ENCODE measurements at regions not wholly inside any gene's neighbourhood (a gene's known extent, or its start where the extent isn't known, plus 50 kb on each side); places are given as distances from the start of the nearest gene placed in this dataset.

DNA sequence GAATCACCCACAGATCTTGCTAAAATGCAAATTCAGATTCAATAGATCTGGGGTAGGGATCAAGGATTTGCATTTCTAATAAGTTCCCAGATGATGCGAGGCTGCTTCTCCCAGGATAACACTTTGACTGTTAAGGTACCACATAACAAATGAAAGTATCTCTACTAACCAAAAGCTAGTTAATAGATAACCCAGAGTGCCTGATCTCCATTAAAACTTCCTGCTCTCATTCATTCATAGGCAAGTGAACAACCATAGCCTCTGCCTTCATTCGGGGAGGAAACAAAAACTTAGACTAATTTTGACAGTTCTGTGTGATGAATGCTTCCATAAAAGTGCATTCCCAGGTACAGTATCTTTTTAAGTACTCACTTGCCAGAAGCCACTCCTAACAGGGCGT, 265.6 kb upstream of the BTBD3 start:
- DNase-seq (ENCODE audit: low read depth) = no peak

DNA sequence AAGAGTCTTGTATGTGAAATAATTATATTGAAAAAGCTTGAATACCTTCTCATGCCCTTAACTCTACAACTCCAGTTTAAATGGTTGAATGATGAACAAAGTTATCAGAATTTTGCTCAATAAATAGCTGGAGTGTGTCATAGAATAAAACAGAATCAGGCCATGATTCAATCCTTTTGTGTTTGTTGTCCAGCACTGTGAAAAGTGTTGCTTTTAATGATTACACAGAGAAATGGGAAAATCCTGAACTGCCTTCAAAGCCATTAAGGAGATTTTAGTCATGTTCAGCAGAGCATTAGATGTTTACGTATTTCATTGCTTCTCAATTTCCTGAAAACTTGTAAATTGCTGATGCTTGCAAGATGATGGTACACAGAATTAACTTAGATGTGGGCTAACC, 262.9 kb upstream of the BTBD3 start:
- DNase-seq (ENCODE audit: low read depth) = no peak
- H3K4me3 ChIP-seq (replicated peaks; ENCODE audit: low read depth, low read length) = no peak overlapping the region
- TF ChIP-seq, protein P1, sequence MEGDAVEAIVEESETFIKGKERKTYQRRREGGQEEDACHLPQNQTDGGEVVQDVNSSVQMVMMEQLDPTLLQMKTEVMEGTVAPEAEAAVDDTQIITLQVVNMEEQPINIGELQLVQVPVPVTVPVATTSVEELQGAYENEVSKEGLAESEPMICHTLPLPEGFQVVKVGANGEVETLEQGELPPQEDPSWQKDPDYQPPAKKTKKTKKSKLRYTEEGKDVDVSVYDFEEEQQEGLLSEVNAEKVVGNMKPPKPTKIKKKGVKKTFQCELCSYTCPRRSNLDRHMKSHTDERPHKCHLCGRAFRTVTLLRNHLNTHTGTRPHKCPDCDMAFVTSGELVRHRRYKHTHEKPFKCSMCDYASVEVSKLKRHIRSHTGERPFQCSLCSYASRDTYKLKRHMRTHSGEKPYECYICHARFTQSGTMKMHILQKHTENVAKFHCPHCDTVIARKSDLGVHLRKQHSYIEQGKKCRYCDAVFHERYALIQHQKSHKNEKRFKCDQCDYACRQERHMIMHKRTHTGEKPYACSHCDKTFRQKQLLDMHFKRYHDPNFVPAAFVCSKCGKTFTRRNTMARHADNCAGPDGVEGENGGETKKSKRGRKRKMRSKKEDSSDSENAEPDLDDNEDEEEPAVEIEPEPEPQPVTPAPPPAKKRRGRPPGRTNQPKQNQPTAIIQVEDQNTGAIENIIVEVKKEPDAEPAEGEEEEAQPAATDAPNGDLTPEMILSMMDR (IDR thresholded peaks at IDR 0.05; ENCODE audit: low read length, missing control alignments) = no peak

More for the DNA sequence above, 265.6 kb upstream of the BTBD3 start:
- TF ChIP-seq, protein P1 (IDR thresholded peaks at IDR 0.05; ENCODE audit: low read length, missing control alignments) = no peak
- H3K4me3 ChIP-seq (replicated peaks; ENCODE audit: low read depth, low read length) = no peak overlapping the region

- no peak for DNase-seq (ENCODE audit: low read depth)
- TF ChIP-seq, protein P1 (IDR thresholded peaks at IDR 0.05; ENCODE audit: low read length, missing control alignments) = no peak
- no peak overlapping the region for H3K4me3 ChIP-seq (replicated peaks; ENCODE audit: low read depth, low read length)
Observed at GRCh38 chr20:11660673-11661072, 257.0 kb upstream of the BTBD3 start.

DNA sequence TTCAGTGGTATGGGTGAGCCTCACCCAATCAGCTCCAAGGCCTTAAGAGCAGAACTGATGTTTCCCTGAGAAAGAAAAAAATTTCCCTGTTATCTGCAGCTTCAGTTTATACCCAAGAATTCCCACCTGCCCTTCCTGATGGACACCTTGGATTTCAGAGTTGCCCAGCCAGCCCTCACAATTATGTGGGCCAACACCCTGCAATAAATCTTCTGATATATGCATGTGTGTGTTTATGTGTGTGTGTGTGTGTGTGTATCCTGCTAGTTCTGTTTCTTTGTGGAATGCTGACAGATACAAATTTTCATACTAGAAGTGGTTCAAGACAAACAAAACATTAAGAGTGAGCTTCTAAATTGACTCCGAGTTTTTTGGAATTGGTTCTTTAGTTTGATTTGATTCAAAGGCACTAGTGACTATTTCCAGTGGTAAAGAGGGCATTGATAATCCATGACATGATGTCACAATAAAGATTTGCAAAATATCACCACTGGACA, 246.6 kb upstream of the BTBD3 start:
- DNase-seq (ENCODE audit: low read depth) = no peak
- TF ChIP-seq, protein P1 (IDR thresholded peaks at IDR 0.05; ENCODE audit: low read length, missing control alignments) = no peak
- H3K4me3 ChIP-seq (replicated peaks; ENCODE audit: low read depth, low read length) = no peak overlapping the region

DNA sequence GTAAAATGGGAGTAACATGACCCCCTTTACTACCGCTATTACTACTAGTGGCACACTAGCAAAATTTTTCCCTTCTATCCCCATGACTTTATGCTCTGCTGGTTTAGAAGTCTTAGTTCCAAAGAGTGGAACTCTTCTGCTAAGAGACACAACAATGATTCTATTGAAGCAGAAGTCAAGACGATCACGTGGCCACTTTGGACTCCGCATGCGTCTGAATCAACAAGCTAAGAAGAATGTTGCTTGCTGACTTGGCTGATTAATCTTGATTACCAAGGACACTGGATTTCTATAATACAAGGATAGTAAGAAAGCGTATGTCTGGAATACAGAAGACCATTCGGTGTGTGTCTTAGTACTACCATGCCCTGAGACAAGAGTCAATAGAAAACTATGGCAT, 244.7 kb upstream of the BTBD3 start:
- no peak for DNase-seq (ENCODE audit: low read depth)
- TF ChIP-seq, protein P1 (IDR thresholded peaks at IDR 0.05; ENCODE audit: low read length, missing control alignments) = no peak
- H3K4me3 ChIP-seq (replicated peaks; ENCODE audit: low read depth, low read length) = no peak overlapping the region

DNA sequence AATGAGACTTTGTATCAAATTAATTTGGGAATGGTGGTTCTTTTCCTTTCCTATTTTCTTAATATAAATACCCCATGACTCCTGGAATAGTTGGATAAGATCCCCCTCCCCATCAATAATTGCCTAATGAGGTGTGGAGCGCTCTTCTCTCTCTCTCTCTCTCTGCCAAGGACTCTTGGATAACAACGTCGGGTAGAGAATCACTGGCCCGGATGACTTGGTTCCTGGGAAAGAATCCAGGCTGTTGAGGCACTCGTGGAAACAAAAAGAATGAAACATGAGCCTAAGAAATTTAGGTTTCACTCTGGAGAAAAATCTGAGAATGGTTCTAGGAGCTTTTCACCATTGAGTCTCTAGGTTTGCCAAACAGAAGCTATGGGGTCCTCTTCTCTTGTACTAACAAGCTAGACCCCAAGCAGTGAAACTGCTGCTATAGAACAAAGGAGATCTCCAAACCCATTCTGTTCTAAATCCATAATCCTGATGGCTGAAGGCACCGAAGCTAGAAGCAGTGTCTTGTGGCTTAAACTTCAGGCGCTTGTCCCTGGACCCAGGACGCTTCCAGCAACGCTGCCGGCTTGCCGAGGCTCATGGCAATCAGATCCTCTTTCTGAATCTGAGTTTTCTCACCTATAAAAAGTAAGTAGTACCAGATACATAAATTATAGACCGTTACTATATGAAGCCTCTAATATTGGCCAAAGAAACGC, 241.6 kb upstream of the BTBD3 start:
- no peak for DNase-seq (ENCODE audit: low read depth)
- H3K4me3 ChIP-seq (replicated peaks; ENCODE audit: low read depth, low read length) = no peak overlapping the region
- TF ChIP-seq, protein P1 (IDR thresholded peaks at IDR 0.05; ENCODE audit: low read length, missing control alignments) = no peak

Data from fibroblast of pulmonary artery (primary cell).